ENCODE measurements at regions not wholly inside any gene's neighbourhood (a gene's known extent, or its start where the extent isn't known, plus 50 kb on each side); places are given as distances from the start of the nearest gene placed in this dataset.

- TF ChIP-seq CTCF (IDR thresholded peaks at IDR 0.05) = no peak
These were observed 318.0 kb downstream of the SOX9 start for GRCh38 chr17:72438783-72439182.

DNA sequence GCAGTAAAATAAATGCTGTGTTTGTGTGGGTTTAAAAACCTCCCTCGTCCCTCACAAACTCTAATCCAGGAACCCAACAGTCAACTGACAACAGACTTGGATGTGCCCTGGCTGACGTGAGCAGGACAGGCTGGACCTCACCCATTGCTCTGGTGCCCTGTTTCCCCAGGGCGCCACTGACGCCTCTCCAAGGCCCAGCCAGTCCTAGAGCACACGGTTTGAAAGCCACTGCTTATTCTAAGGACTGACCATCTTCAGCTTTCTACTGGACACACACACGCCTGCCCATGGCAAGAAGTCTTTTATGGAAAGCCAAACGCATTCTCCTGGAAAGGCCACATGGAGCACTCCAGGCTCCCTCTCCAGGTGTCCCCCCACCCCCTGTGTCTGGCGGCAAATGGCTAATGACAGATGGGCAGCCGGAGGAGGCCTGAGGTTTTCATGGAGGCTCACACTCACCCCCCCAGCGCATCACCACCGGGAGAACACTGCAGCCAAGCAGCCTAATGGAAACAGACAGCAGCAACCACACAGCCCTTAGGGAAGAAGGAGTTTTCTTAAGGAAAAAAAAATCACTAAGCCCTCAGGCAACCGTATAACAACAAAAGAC, 319.2 kb downstream of the SOX9 start:
- TF ChIP-seq CTCF (IDR thresholded peaks at IDR 0.05) = no peak

DNA sequence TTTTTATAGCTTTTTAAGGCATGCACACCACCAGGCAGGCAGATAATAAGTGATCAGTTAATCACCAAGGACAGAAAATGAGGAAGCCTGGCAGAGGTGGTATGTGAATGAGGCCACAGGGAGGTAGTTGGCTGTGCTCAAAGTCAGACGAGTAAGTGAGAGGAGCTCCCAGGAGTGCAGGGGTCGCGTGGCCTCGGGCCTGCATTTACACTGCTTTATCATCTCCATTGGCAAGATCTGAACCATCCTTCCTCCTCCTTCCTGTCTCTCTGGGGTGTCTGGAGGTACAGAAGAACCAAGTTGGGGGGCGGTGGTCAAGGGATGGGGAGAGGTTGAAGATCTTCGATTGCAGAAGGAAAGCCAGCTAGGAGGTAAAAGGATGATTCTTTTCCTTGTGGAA, 320.1 kb downstream of the SOX9 start:
- no peak for TF ChIP-seq CTCF (IDR thresholded peaks at IDR 0.05)

- TF ChIP-seq CTCF (IDR thresholded peaks at IDR 0.05) = no peak
These were observed 321.1 kb downstream of the SOX9 start for GRCh38 chr17:72441909-72442308.

DNA sequence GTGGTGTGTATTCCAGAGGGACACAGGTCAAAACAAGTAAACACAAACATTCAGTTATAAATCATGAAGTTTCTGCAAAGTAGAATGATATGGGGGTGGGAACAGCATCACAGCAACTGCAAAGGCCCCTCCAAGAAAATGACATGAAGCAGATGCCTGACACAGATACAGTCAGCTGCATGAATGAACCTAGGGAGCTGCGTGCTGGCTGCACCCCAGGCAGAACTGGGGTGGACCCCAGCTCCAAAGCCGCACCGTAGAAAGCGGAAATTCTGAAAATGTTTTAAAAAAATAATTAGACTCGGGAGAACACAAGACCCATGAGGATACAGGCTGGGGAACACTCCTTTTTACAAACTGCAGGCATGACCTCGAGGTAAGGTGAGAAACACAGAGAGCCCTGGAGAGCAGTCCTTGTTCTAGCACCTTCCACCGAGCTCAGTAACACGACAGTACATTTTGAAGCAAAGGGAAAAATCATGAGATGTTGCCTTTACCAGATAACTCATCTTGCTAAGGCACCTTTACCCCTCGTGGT, 323.8 kb downstream of the SOX9 start:
- no peak for TF ChIP-seq CTCF (IDR thresholded peaks at IDR 0.05)

DNA sequence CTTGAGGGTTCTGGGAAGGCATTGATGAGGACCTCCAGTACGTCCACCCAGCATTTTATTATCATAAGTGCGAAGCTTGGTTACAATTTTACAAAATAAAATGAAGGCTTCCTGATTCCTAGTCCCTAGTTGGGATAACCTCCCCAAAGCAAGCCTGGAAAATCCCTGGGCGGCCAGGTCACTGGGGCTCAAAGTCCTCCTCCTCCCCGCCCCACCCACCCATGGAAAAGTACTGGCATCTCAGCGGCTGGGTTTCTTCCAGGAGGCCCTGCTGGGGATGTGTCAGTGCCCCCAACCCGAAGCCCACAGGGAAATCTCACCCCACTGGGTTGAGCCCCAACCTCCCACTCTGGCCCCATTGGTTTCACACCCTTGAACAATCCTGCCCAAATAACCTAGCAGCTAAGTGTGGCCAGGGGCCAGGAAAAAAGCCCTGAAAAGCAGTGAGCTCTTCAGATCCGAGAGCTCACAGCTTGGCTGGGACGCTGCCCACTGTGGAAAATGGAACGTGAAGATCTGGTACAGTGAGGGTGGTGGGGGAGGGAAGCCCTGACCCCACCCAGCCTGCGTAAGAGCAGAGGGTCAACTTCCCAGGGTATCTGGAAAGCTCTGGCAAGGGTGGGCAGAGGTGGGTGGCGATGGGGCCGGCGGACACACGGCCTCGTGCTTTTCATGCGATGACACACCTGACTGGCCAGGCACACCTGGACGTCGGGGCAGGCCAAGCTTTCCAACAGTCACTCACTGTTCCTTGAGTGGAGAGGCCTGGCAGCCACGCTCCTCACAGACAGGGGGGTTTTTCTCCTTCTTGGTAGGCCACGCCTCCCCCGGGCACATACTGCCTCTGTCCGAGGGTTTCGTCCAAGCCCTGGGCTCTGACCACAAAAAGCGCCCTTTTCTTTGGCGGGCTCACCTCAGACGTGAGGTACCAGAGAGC, 324.5 kb downstream of the SOX9 start:
- TF ChIP-seq CTCF (IDR thresholded peaks at IDR 0.05) = no peak

DNA sequence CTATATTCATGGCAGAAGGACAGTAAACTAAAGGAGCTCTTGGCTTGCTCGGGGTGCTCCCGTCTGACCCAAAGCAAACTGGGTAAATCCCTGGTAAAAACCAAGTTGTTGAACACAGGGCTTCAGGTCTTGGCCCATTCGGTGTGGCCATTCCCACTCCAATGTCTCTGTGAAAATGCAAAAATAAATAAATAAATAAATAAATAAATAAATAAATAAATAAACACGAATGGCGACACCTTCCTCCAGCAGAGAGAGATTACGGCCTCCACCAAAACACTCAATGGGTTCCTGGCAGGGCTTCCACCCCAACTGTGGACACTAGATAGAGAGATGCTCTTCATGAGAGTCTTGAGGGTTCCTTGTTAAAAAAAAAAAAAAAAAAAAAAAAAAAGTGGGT, 325.3 kb downstream of the SOX9 start:
- TF ChIP-seq CTCF (IDR thresholded peaks at IDR 0.05) = no peak
